PC-3 (cell line): ENCODE measurements at regions not wholly inside any gene's neighbourhood (a gene's known extent, or its start where the extent isn't known, plus 50 kb on each side); places are given as distances from the start of the nearest gene placed in this dataset.

Experiments
- CTCF ChIP-seq: fragments of 300-600 bp; sonication (generic); conservative IDR thresholded peaks from 2 replicates; pipeline ENCODE4 v1.5.1; 2017; ENCODE audit warnings: antibody characterized with exemption, low read depth, mild to moderate bottlenecking, low read length
- EZH2 ChIP-seq: fragments of 300-600 bp; sonication (generic); IDR thresholded peaks from one replicate; pipeline ENCODE4 v1.6.1; 2017; ENCODE audit warnings: antibody characterized with exemption, mild to moderate bottlenecking, low read length; ENCODE audit not compliant: unreplicated experiment

GRCh38 chr6:40098774-40099173 is 164.5 kb upstream of the MOCS1 start:
- no peak for TF ChIP-seq EZH2
- no peak for TF ChIP-seq CTCF
